ENCODE measurements at regions not wholly inside any gene's neighbourhood (a gene's known extent, or its start where the extent isn't known, plus 50 kb on each side); places are given as distances from the start of the nearest gene placed in this dataset.

DNA sequence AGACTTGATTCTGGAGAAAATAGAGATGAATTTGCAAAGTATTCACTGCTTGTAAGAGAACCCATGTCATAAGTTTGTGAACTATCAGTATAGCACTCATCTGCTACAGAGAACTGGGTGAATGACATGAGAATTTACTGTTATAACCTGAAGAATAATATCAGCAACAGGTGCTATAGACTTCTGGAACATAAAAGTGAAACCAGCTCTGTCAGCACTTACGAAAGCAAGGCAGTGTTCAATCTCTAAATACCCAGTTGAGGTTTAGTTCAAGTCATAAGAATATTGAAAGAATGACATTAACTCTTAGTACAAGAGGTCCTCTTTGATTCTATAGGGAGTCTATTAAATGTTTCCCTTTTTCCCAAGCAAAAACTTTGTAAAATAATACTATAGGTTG, 232.9 kb upstream of the ANKRD50 start:
- TF ChIP-seq, protein P1, sequence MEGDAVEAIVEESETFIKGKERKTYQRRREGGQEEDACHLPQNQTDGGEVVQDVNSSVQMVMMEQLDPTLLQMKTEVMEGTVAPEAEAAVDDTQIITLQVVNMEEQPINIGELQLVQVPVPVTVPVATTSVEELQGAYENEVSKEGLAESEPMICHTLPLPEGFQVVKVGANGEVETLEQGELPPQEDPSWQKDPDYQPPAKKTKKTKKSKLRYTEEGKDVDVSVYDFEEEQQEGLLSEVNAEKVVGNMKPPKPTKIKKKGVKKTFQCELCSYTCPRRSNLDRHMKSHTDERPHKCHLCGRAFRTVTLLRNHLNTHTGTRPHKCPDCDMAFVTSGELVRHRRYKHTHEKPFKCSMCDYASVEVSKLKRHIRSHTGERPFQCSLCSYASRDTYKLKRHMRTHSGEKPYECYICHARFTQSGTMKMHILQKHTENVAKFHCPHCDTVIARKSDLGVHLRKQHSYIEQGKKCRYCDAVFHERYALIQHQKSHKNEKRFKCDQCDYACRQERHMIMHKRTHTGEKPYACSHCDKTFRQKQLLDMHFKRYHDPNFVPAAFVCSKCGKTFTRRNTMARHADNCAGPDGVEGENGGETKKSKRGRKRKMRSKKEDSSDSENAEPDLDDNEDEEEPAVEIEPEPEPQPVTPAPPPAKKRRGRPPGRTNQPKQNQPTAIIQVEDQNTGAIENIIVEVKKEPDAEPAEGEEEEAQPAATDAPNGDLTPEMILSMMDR (IDR thresholded peaks at IDR 0.05; ENCODE audit: low read depth, low read length): no peak
- Histone ChIP-seq H3K27me3 (ENCODE audit: control insufficient read depth, insufficient read depth, low read length) (no peaks in the 10 kb centered on the region), H3K4me3 (ENCODE audit: low read depth, low read length) (no peak overlapping the region), H3K27ac (ENCODE audit: low read depth, low read length) (no peak overlapping the region), H3K9me3 (ENCODE audit: control insufficient read depth, insufficient read depth, low read length) (no peaks in the 10 kb centered on the region)
- ChIA-PET POLR2A (no interaction called here), CTCF (interaction anchor here (1.2 to 1.9 kb wide), 2 partner anchors 12 to 338 kb away, joined by 3 to 4 read pairs; no protein-coding TSS in a partner anchor)
- DNase-seq (ENCODE audit: low read depth, low spot score): no peak

DNA sequence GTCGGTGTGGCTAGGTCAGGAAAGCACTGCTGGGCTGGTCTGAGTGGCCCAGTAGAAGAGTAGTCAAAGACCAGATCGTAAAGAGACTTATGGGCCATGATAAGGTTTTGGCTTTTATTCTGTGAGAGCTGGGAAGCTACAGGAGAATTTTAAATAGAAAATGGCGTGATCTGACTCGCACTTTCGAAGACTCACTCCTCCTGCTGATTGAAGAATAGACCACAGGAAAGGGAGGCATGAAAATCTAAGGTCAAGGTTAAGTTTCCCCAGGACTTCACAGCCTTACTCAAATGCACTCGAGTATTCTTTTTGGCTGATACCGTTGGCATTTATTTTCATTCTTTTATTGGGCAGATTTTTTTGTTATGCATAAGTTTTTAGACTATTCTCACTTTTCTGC, 231.4 kb upstream of the ANKRD50 start:
- H3K9me3 ChIP-seq (ENCODE audit: control insufficient read depth, insufficient read depth, low read length): no peaks in the 10 kb centered on the region
- ChIA-PET POLR2A (no interaction called here), CTCF (interaction anchor here (1.9 kb wide), 1 partner anchor 10 kb away, joined by 4 read pairs; no protein-coding TSS in a partner anchor)
- TF ChIP-seq, protein P1 (IDR thresholded peaks at IDR 0.05; ENCODE audit: low read depth, low read length): no peak
- no peaks in the 10 kb centered on the region for H3K27me3 ChIP-seq (ENCODE audit: control insufficient read depth, insufficient read depth, low read length)
- H3K4me3 ChIP-seq (ENCODE audit: low read depth, low read length): no peak overlapping the region
- no peak for DNase-seq (ENCODE audit: low read depth, low spot score)
- H3K27ac ChIP-seq (ENCODE audit: low read depth, low read length): no peak overlapping the region

DNA sequence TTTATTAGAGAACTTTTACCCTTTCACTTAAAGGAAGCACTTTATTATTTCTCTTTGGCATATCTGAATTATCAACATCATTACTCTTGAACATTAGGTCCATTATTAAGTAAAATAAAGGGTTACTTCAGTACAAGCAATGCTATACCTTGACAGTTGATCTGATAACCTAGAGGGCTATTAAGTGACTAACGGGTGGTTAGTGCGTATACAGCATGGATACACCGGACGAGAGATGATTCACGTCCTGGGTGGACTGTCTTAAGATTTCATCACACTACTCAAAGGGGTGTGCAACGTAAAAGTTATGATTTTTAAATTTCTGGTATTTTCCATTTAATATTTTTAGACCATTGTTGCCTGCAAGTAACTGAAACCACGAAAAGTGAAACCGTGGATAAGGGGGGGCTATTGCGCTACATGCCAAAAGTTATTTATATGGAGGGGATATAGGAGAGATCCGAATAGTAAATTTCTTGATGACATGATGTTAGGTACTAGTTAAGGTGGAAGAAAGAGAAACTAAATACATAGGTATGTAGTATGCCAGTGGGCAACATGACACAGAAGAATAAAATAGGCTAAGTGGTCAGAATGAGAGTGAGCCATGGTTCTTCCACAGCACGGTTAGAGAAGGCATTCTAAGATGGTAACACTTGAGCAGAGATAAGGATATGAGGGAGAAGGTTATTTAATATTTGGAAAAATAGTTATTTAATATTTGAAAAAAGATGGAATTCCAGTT, 230.8 kb upstream of the ANKRD50 start:
- H3K4me3 ChIP-seq (ENCODE audit: low read depth, low read length): no peak overlapping the region
- no peaks in the 10 kb centered on the region for H3K27me3 ChIP-seq (ENCODE audit: control insufficient read depth, insufficient read depth, low read length)
- no peak for DNase-seq (ENCODE audit: low read depth, low spot score)
- CTCF ChIA-PET: no interaction called here
- POLR2A ChIA-PET: no interaction called here
- TF ChIP-seq, protein P1 (IDR thresholded peaks at IDR 0.05; ENCODE audit: low read depth, low read length): no peak
- H3K9me3 ChIP-seq (ENCODE audit: control insufficient read depth, insufficient read depth, low read length): no peaks in the 10 kb centered on the region
- H3K27ac ChIP-seq (ENCODE audit: low read depth, low read length): no peak overlapping the region

DNA sequence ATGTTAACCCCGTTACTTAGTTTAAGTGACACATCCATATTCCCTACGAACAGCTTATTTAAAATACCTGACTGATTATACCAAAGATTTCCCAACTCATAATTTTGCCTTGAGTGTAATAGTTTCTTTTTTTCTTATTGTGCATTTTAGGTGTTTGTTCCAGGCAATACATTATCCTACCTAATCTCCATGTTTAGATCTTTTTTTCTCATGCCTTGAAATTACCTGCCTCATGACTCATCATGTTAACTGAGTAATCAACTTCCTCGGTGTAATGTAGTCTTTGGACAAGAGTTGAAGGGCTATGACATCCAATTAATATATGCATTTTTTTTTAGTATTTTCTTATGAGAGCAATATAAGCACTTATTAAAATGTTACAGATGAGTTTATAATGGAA, 228.7 kb upstream of the ANKRD50 start:
- Histone ChIP-seq H3K27ac (ENCODE audit: low read depth, low read length) (no peak overlapping the region), H3K9me3 (ENCODE audit: control insufficient read depth, insufficient read depth, low read length) (no peaks in the 10 kb centered on the region), H3K27me3 (ENCODE audit: control insufficient read depth, insufficient read depth, low read length) (no peaks in the 10 kb centered on the region), H3K4me3 (ENCODE audit: low read depth, low read length) (no peak overlapping the region)
- POLR2A ChIA-PET: no interaction called here
- no peak for DNase-seq (ENCODE audit: low read depth, low spot score)
- CTCF ChIA-PET: no interaction called here
- TF ChIP-seq, protein P1 (IDR thresholded peaks at IDR 0.05; ENCODE audit: low read depth, low read length): no peak

DNA sequence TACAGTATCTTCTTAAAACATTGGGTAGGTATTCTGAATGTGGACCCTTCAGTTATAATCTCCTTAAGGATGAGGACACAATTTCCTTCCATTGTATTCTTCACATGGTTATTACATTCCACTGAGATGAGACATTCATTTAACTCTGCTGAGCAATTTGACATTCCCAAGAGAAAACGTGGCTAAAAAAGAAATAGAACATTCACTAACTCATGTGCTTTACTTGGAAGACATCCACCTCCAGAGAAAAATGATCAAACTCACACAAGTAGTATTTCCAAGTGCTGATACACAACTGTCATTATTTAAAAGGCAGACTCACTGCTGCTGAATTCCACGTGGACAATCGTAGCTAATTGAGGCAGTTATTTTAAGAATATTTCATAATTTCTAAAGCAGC, 227.9 kb upstream of the ANKRD50 start:
- CTCF ChIA-PET: no interaction called here
- peak; percentile 86 for DNase-seq (ENCODE audit: low read depth, low spot score)
- POLR2A ChIA-PET: interaction anchor here (0.8 kb wide), 1 partner anchor 13 kb away, joined by 3 read pairs; no protein-coding TSS in a partner anchor
- TF ChIP-seq, protein P1 (IDR thresholded peaks at IDR 0.05; ENCODE audit: low read depth, low read length): no peak
- Histone ChIP-seq H3K27ac (ENCODE audit: low read depth, low read length) (no peak overlapping the region), H3K4me3 (ENCODE audit: low read depth, low read length) (no peak overlapping the region), H3K9me3 (ENCODE audit: control insufficient read depth, insufficient read depth, low read length) (no peaks in the 10 kb centered on the region), H3K27me3 (ENCODE audit: control insufficient read depth, insufficient read depth, low read length) (no peaks in the 10 kb centered on the region)
